MM.1S (cell line): ENCODE measurements at regions not wholly inside any gene's neighbourhood (a gene's known extent, or its start where the extent isn't known, plus 50 kb on each side); places are given as distances from the start of the nearest gene placed in this dataset.

ENCODE experiments used
- DNase-seq: peaks from one replicate; pipeline ENCODE4 v3.0.0-alpha.2; 2015
- H2AFZ ChIP-seq: fragments of 300-600 bp; sonication (generic); 2 replicates; pipeline ENCODE4 v1.6.0; 2016; ENCODE audit warnings: antibody characterized with exemption, low read length
- H3F3A ChIP-seq: fragments of 300-600 bp; sonication (generic); 2 replicates; pipeline ENCODE4 v1.6.1; 2016; ENCODE audit warnings: mild to moderate bottlenecking, antibody characterized with exemption, low read length, moderate library complexity, mixed read lengths; ENCODE audit not compliant: insufficient read depth
- H3K27ac ChIP-seq: fragments of 300-600 bp; sonication (generic); 2 replicates; pipeline ENCODE4 v1.5.1; 2016; ENCODE audit warnings: mild to moderate bottlenecking, low read length
- H3K27me3 ChIP-seq: fragments of 300-600 bp; sonication (generic); replicated peaks from 2 replicates; pipeline ENCODE4 v1.6.0; 2016; ENCODE audit warnings: low read length; ENCODE audit not compliant: insufficient read depth
- H3K36me3 ChIP-seq: fragments of 300-600 bp; sonication (generic); replicated peaks from 2 replicates; pipeline ENCODE4 v1.6.1; 2016; ENCODE audit warnings: mild to moderate bottlenecking, low read length, mixed read lengths; ENCODE audit not compliant: insufficient read depth
- H3K4me1 ChIP-seq: fragments of 300-600 bp; sonication (generic); 2 replicates; pipeline ENCODE4 v1.6.1; 2016; ENCODE audit warnings: low read length, mixed read lengths
- H3K4me2 ChIP-seq: fragments of 300-600 bp; sonication (generic); 2 replicates; pipeline ENCODE4 v1.6.0; 2016; ENCODE audit warnings: low read depth, low read length
- H3K4me3 ChIP-seq: fragments of 300-600 bp; sonication (generic); 2 replicates; pipeline ENCODE4 v1.5.1; 2016; ENCODE audit warnings: low read length, mixed read lengths
- H3K79me2 ChIP-seq: fragments of 300-600 bp; sonication (generic); 2 replicates; pipeline ENCODE4 v1.6.1; 2016; ENCODE audit warnings: mixed run types, low read length, mixed read lengths
- H3K9ac ChIP-seq: fragments of 300-600 bp; sonication (generic); 2 replicates; pipeline ENCODE4 v1.6.1; 2016; ENCODE audit warnings: low read length, mixed read lengths
- H3K9me2 ChIP-seq: fragments of 300-600 bp; sonication (generic); replicated peaks from 2 replicates; pipeline ENCODE4 v1.6.1; 2016; ENCODE audit warnings: mild to moderate bottlenecking, low read length, mixed read lengths; ENCODE audit not compliant: insufficient read depth
- H3K9me3 ChIP-seq: fragments of 300-600 bp; sonication (generic); replicated peaks from 2 replicates; pipeline ENCODE4 v1.6.1; 2016; ENCODE audit warnings: mild to moderate bottlenecking, low read length, mixed read lengths; ENCODE audit not compliant: insufficient read depth
- H4K20me1 ChIP-seq: fragments of 300-600 bp; sonication (generic); 2 replicates; pipeline ENCODE4 v1.6.1; 2016; ENCODE audit warnings: mild to moderate bottlenecking, low read length, moderate library complexity, mixed read lengths; ENCODE audit not compliant: insufficient read depth
- EZH2 ChIP-seq: fragments of 300-600 bp; sonication (generic); optimal IDR thresholded peaks from 2 replicates; pipeline ENCODE3; 2017; ENCODE audit warnings: low read depth, mild to moderate bottlenecking, antibody characterized with exemption, low read length, mixed read lengths
- EZH2phosphoT487 ChIP-seq: fragments of 300-600 bp; sonication (generic); IDR thresholded peaks from 2 replicates; pipeline ENCODE4 v1.6.1; 2018; ENCODE audit warnings: antibody characterized with exemption, low read length
- TF ChIP-seq, protein P1 (sequence below): fragments of 300-600 bp; sonication (generic); IDR thresholded peaks from 2 replicates; pipeline ENCODE4 v1.5.1; 2016; ENCODE audit warnings: antibody characterized with exemption, low read length, mixed read lengths

DNA sequence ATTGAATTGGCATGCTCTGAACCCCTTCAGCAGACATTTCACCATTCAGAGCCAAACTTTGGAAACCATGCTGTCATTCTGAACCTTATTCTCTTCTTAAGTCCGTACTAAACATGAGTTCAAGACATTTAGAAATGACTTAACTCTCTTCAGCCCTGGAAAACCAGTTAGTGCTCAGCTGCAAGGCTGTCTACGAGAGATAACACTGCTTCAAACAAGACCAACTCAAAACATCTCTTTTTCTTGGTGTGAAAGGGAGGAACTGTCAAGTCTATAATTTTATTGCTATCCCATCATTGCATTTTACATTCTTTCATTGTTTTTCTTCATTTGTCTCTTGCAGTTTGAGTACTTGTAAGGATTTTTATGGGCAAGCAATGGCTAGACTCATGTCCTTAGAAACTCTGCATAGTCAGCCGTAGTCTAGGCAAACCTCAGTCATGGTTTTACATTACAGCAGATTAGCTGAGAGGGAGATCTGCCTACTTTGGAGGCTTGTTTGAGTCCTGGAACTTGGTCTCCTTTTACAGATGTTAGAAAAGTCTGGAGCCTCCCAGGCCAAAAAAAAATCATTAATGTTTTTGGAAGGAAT, 120.6 kb upstream of the JADE1 start:
- H3K79me2 ChIP-seq: no peaks in the 10 kb centered on the region
- TF ChIP-seq EZH2 (no peak), EZH2phosphoT487 (no peak)
- TF ChIP-seq, protein P1, sequence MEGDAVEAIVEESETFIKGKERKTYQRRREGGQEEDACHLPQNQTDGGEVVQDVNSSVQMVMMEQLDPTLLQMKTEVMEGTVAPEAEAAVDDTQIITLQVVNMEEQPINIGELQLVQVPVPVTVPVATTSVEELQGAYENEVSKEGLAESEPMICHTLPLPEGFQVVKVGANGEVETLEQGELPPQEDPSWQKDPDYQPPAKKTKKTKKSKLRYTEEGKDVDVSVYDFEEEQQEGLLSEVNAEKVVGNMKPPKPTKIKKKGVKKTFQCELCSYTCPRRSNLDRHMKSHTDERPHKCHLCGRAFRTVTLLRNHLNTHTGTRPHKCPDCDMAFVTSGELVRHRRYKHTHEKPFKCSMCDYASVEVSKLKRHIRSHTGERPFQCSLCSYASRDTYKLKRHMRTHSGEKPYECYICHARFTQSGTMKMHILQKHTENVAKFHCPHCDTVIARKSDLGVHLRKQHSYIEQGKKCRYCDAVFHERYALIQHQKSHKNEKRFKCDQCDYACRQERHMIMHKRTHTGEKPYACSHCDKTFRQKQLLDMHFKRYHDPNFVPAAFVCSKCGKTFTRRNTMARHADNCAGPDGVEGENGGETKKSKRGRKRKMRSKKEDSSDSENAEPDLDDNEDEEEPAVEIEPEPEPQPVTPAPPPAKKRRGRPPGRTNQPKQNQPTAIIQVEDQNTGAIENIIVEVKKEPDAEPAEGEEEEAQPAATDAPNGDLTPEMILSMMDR: no peak
- DNase-seq: no peak
- no peak overlapping the region for H3K27ac ChIP-seq
- H3K4me2 ChIP-seq: no peak overlapping the region
- H3K9me3 ChIP-seq: no peaks in the 10 kb centered on the region
- no peaks in the 10 kb centered on the region for H3K36me3 ChIP-seq
- H3K27me3 ChIP-seq: no peaks in the 10 kb centered on the region
- no peaks in the 10 kb centered on the region for H4K20me1 ChIP-seq
- H3F3A ChIP-seq: no peaks in the 10 kb centered on the region; the same call in 1 of the 2 replicates
- H3K4me3 ChIP-seq: no peak overlapping the region
- no peak overlapping the region for H3K9ac ChIP-seq
- H2AFZ ChIP-seq: no peak overlapping the region
- H3K4me1 ChIP-seq: peaks cover 1% of the 10 kb centered on the region
- H3K9me2 ChIP-seq: no peaks in the 10 kb centered on the region

DNA sequence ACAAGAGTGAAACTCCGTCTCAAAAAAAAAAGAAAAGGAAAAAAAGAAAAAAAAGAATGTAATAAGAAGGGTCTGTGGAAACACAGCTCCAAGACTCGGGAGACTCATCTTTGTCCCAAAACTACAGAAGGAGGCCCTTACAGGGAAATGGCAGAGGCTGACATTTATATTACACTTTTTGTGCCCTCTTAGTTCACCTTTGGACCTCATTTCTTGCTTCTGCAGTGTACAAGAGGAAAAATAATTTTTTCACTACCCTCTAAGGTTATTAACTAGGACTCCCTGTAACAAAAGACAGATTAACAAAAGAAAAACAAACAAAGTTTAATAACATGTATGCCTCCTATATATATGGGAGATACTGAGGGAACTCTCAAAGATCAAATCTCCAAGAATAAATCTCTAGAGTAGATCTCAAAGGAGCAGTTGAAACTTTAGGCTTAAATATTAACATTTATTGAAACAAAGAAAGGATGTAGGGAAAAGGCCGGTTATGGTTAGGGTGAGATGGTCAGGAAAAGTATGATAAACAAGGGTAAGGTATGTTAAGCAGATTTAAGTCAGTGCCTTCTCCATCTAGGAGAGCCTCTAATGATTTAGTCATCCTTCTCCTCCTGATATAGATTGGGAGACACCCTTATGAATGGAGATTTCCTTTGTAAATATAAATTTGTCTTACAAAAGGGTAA, 121.3 kb upstream of the JADE1 start:
- TF ChIP-seq, protein P1: no peak
- TF ChIP-seq EZH2 (no peak), EZH2phosphoT487 (no peak)
- Histone ChIP-seq H2AFZ (no peak overlapping the region), H3K27ac (no peak overlapping the region), H3K4me1 (peaks cover 9% of the 10 kb centered on the region), H4K20me1 (no peaks in the 10 kb centered on the region), H3K4me3 (no peak overlapping the region), H3K79me2 (no peaks in the 10 kb centered on the region), H3F3A (no peaks in the 10 kb centered on the region; the same call in 1 of the 2 replicates), H3K36me3 (no peaks in the 10 kb centered on the region), H3K9ac (no peak overlapping the region), H3K9me3 (no peaks in the 10 kb centered on the region), H3K4me2 (no peak overlapping the region), H3K9me2 (no peaks in the 10 kb centered on the region), H3K27me3 (no peaks in the 10 kb centered on the region)
- no peak for DNase-seq

DNA sequence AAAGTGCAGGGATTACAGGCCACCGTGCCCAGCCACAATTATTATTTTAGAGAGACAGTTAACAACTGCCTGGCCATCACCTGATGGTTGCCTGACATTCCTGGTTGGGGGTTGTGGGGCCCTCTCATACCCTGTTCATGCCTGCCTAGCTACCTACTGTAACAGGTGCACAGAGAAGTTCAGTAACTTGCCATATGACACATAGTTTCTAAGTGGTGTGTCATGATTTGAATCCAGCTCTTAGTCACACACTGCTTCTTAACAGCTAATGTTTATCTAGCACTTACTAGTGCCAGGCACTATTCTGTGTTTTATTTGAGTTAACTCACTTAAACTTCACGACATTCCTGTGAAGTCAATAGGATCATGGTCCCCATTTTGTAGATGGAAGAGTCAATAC, 122.7 kb upstream of the JADE1 start:
- Histone ChIP-seq H3K4me3 (no peak overlapping the region), H3K9me2 (no peaks in the 10 kb centered on the region), H3K27ac (no peak overlapping the region), H3K36me3 (no peaks in the 10 kb centered on the region), H3K9ac (no peak overlapping the region), H4K20me1 (no peaks in the 10 kb centered on the region), H2AFZ (no peak overlapping the region), H3K27me3 (no peaks in the 10 kb centered on the region), H3K4me1 (peaks cover 14% of the 10 kb centered on the region), H3K4me2 (no peak overlapping the region), H3K9me3 (no peaks in the 10 kb centered on the region), H3K79me2 (no peaks in the 10 kb centered on the region), H3F3A (no peaks in the 10 kb centered on the region; the same call in 1 of the 2 replicates)
- DNase-seq: no peak
- TF ChIP-seq EZH2phosphoT487: no peak
- TF ChIP-seq, protein P1: no peak
- TF ChIP-seq EZH2: no peak
